OCI-LY3 (cell line): ENCODE measurements at regions not wholly inside any gene's neighbourhood (a gene's known extent, or its start where the extent isn't known, plus 50 kb on each side); places are given as distances from the start of the nearest gene placed in this dataset.

Experiments
- H2AFZ ChIP-seq: fragments of 200-600, 300-600 bp; shearing (Covaris generic); 2 replicates; pipeline ENCODE4 v1.6.0; 2014; ENCODE audit warnings: antibody characterized with exemption, low read depth, low read length
- H3K27ac ChIP-seq: fragments of 200-600, 300-600 bp; sonication (generic); 2 replicates; pipeline ENCODE4 v1.5.1; 2014; ENCODE audit warnings: mild to moderate bottlenecking, low read length, moderate library complexity, mixed read lengths
- H3K27me3 ChIP-seq: fragments of 200-600, 300-600 bp; sonication (generic); 2 replicates; pipeline ENCODE4 v1.6.1; 2014; ENCODE audit warnings: low read depth, low read length, mixed read lengths
- H3K36me3 ChIP-seq: fragments of 200-600, 300-600 bp; sonication (generic); replicated peaks from 2 replicates; pipeline ENCODE3; 2014; ENCODE audit warnings: low read depth, low read length, mixed read lengths
- H3K4me1 ChIP-seq: fragments of 300-600, 200-600 bp; sonication (generic); 2 replicates; pipeline ENCODE4 v1.6.1; 2014; ENCODE audit warnings: low read length, mixed read lengths
- H3K4me2 ChIP-seq: fragments of 200-600, 300-600 bp; sonication (generic); 2 replicates; pipeline ENCODE4 v1.6.1; 2014; ENCODE audit warnings: low read length, mixed read lengths
- H3K4me3 ChIP-seq: fragments of 300-600, 200-600 bp; sonication (generic); 2 replicates; pipeline ENCODE4 v1.5.1; 2014; ENCODE audit warnings: antibody characterized with exemption, mild to moderate bottlenecking, low read length, moderate library complexity
- H3K79me2 ChIP-seq: fragments of 300-600, 200-600 bp; shearing (Covaris generic); 2 replicates; pipeline ENCODE4 v1.6.1; 2014; ENCODE audit warnings: mild to moderate bottlenecking, low read length, mixed read lengths
- H3K9ac ChIP-seq: fragments of 300-600, 200-600 bp; shearing (Covaris generic); 2 replicates; pipeline ENCODE4 v1.6.0; 2014; ENCODE audit warnings: mild to moderate bottlenecking, low read length, moderate library complexity
- H3K9me3 ChIP-seq: fragments of 200-600, 300-600 bp; shearing (Covaris generic); 2 replicates; pipeline ENCODE4 v1.6.1; 2014; ENCODE audit warnings: low read length, mixed read lengths; ENCODE audit not compliant: insufficient read depth
- H4K20me1 ChIP-seq: fragments of 200-600, 300-600 bp; sonication (generic); 2 replicates; pipeline ENCODE4 v1.6.1; 2016; ENCODE audit warnings: low read length, mixed read lengths; ENCODE audit not compliant: insufficient read depth
- EZH2phosphoT487 ChIP-seq: fragments of 200-600 bp; shearing (Covaris generic); IDR thresholded peaks from 2 replicates; pipeline ENCODE4 v1.6.1; 2018; ENCODE audit warnings: antibody characterized with exemption, mixed run types, low read depth
- TF ChIP-seq, protein P1 (sequence below): fragments of 200-600, 300-600 bp; sonication (generic); IDR thresholded peaks from 2 replicates; pipeline ENCODE4 v1.5.1; 2014; ENCODE audit warnings: antibody characterized with exemption, low read length, low read depth

DNA sequence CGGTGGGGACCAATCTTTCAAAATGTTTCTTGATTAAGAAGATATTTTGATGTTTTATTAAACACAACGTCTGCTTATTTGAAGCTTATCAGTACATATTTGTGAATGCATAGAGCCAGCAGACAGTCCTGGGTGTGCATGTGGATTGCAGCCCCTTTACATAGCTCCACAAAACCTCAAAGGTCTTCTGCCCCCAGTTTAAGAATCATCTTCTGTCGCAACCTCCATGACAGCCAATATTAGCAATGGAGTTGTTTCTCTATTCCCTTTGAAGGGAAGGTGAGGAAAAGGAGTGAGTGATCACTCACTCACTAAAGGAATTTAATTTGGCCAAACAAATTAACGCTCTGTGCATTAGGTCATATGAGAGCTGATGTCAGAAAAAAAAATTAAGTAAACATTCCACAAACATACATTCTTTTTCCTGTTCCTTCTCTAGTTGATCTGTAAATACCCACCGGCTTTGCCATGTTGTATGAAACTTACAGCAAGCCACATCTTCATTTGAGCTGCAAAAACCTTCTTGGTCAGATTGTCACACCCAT lies 152.9 kb downstream of the SIM1 start:
- Histone ChIP-seq H3K4me3 (no peak overlapping the region), H3K27ac (no peak overlapping the region), H3K9ac (no peak overlapping the region), H3K4me1 (no peaks in the 10 kb centered on the region), H3K27me3 (no peaks in the 10 kb centered on the region), H3K79me2 (no peaks in the 10 kb centered on the region), H3K4me2 (no peak overlapping the region), H4K20me1 (no peaks in the 10 kb centered on the region), H3K9me3 (no peaks in the 10 kb centered on the region), H3K36me3 (no peaks in the 10 kb centered on the region), H2AFZ (no peak overlapping the region)
- no peak for TF ChIP-seq EZH2phosphoT487
- TF ChIP-seq, protein P1, sequence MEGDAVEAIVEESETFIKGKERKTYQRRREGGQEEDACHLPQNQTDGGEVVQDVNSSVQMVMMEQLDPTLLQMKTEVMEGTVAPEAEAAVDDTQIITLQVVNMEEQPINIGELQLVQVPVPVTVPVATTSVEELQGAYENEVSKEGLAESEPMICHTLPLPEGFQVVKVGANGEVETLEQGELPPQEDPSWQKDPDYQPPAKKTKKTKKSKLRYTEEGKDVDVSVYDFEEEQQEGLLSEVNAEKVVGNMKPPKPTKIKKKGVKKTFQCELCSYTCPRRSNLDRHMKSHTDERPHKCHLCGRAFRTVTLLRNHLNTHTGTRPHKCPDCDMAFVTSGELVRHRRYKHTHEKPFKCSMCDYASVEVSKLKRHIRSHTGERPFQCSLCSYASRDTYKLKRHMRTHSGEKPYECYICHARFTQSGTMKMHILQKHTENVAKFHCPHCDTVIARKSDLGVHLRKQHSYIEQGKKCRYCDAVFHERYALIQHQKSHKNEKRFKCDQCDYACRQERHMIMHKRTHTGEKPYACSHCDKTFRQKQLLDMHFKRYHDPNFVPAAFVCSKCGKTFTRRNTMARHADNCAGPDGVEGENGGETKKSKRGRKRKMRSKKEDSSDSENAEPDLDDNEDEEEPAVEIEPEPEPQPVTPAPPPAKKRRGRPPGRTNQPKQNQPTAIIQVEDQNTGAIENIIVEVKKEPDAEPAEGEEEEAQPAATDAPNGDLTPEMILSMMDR: no peak

- Histone ChIP-seq H3K27me3 (no peaks in the 10 kb centered on the region), H3K27ac (no peak overlapping the region), H3K4me2 (no peak overlapping the region), H3K4me1 (no peaks in the 10 kb centered on the region), H3K9ac (no peak overlapping the region), H3K36me3 (no peaks in the 10 kb centered on the region), H2AFZ (no peak overlapping the region), H4K20me1 (no peaks in the 10 kb centered on the region), H3K4me3 (no peak overlapping the region), H3K79me2 (no peaks in the 10 kb centered on the region), H3K9me3 (no peaks in the 10 kb centered on the region)
- TF ChIP-seq EZH2phosphoT487: no peak
- TF ChIP-seq, protein P1: no peak
These were observed 155.5 kb downstream of the SIM1 start for GRCh38 chr6:100309174-100309573.

DNA sequence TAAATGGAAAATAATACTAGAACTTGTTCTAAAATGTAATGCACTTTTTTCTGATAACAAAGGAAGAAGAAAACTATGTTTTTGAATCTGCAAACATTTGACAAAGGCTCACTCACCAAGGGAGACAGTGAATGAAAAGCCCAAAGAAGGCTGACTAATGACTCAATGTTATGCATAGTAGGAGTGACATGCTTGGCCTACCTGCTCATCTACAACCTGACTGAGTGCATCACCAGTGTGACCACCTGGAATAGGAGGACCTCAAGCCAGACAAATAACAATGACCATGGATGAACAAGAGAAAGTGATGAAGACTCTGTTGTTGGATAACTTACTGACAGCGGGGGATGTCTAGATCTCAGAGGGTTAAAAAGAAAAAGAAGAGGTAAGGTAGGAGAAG lies 157.2 kb downstream of the SIM1 start:
- no peaks in the 10 kb centered on the region for H3K4me1 ChIP-seq
- H3K27ac ChIP-seq: no peak overlapping the region
- H3K27me3 ChIP-seq: no peaks in the 10 kb centered on the region
- H3K79me2 ChIP-seq: no peaks in the 10 kb centered on the region
- H3K4me2 ChIP-seq: no peak overlapping the region
- H2AFZ ChIP-seq: no peak overlapping the region
- no peak overlapping the region for H3K4me3 ChIP-seq
- H4K20me1 ChIP-seq: no peaks in the 10 kb centered on the region
- no peaks in the 10 kb centered on the region for H3K9me3 ChIP-seq
- no peaks in the 10 kb centered on the region for H3K36me3 ChIP-seq
- TF ChIP-seq, protein P1: no peak
- TF ChIP-seq EZH2phosphoT487: no peak
- H3K9ac ChIP-seq: no peak overlapping the region

DNA sequence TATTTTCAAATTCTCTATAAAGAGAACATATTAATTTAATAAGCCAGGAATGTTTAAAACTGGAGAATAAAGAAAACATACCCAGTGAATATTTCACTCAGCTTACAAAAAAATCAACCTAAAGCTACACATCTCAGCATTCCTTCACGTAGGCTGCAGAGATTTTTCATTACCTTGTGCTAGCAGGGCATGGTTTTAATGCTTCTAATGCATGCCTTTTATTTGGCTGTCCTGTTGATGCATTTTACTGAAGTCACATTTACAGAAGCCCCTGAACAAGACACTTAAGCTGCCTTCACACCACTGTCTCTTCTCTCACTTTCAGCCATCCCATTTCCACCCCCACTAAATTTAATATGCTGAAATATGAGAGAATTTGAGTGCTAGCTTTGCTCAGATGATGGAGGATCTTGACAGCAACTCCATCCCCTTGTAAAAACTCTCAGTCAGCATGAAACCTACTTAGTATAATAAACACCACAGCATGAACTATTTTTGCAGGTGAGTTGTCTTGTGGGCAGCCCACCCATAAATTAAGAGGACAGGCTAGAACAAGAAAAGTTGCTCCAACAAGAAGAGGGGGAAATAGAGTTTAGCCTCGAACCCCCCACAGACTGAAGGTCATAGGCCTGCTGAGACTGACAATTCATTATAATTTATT lies 159.4 kb downstream of the SIM1 start:
- H3K27ac ChIP-seq: no peak overlapping the region
- no peaks in the 10 kb centered on the region for H3K4me1 ChIP-seq
- H3K36me3 ChIP-seq: no peaks in the 10 kb centered on the region
- H3K79me2 ChIP-seq: no peaks in the 10 kb centered on the region
- no peaks in the 10 kb centered on the region for H4K20me1 ChIP-seq
- no peak overlapping the region for H3K4me2 ChIP-seq
- TF ChIP-seq EZH2phosphoT487: no peak
- TF ChIP-seq, protein P1: no peak
- H3K9me3 ChIP-seq: no peaks in the 10 kb centered on the region
- no peak overlapping the region for H2AFZ ChIP-seq
- no peak overlapping the region for H3K9ac ChIP-seq
- H3K4me3 ChIP-seq: no peak overlapping the region
- no peaks in the 10 kb centered on the region for H3K27me3 ChIP-seq
